Neural progenitor cell (in vitro differentiated cells): ENCODE measurements at regions not wholly inside any gene's neighbourhood (a gene's known extent, or its start where the extent isn't known, plus 50 kb on each side); places are given as distances from the start of the nearest gene placed in this dataset.

Source experiments
- CTCF ChIP-seq: fragments of 200-600 bp; sonication (generic); IDR thresholded peaks from 2 replicates; pipeline ENCODE4 v1.5.1; 2017; ENCODE audit warnings: antibody characterized with exemption, mild to moderate bottlenecking
- EZH2 ChIP-seq: fragments of 200-600 bp; sonication (generic); IDR thresholded peaks from 2 replicates; pipeline ENCODE4 v1.6.1; 2017; ENCODE audit warnings: antibody characterized with exemption, mild to moderate bottlenecking, moderate library complexity
- EZH2phosphoT487 ChIP-seq: fragments of 200-600 bp; sonication (generic); IDR thresholded peaks from 2 replicates; pipeline ENCODE4 v1.6.1; 2017; ENCODE audit warnings: antibody characterized with exemption

GRCh38 chr14:56394826-56395530 lies 184.6 kb upstream of the TMEM260 start:
- no peak for TF ChIP-seq CTCF
- TF ChIP-seq EZH2phosphoT487: no peak
- TF ChIP-seq EZH2: no peak
